SK-N-SH (cell line): ENCODE measurements at regions not wholly inside any gene's neighbourhood (a gene's known extent, or its start where the extent isn't known, plus 50 kb on each side); places are given as distances from the start of the nearest gene placed in this dataset.

Experiments
- CTCF ChIA-PET: fragments of 300-600, 350-600 bp; formaldehyde crosslinking; extraction: SDS; loops from one replicate; lab custom pipeline; 2021; lab: Yijun Ruan, JAX
- POLR2A ChIA-PET: fragments of 350-600 bp; sonication (Branson Sonifier 250); formaldehyde crosslinking; extraction: SDS; loops from one replicate; lab custom pipeline; 2020; ENCODE audit warnings: antibody characterized with exemption, inconsistent platforms; lab: Yijun Ruan, JAX
- DNase-seq: peaks from one replicate; pipeline ENCODE4 v3.0.0; 2012
- H2AFZ ChIP-seq: fragments of 200-600 bp; sonication (generic); 2 replicates; pipeline ENCODE4 v1.8.1; 2016; ENCODE audit warnings: antibody characterized with exemption, mild to moderate bottlenecking, low read depth
- H3F3A ChIP-seq: fragments of 200-600 bp; sonication (generic); replicated peaks from 2 replicates; pipeline ENCODE3; 2016; ENCODE audit warnings: antibody characterized with exemption, mild to moderate bottlenecking; ENCODE audit not compliant: insufficient read depth
- H3K27ac ChIP-seq, 2 experiments: fragments of 200-500 bp in 1 of 2; fragments of 200-600 bp in 1 of 2; sonication (Bioruptor generic) in 1 of 2; sonication (generic), shearing (Covaris generic) in 1 of 2; 2 replicates each; pipeline versions ENCODE4 v1.5.1 to v1.6.1; 2014 to 2016; ENCODE audit warnings: low read depth in 2 of 2, inconsistent platforms in 1 of 2, low read length in 1 of 2, mild to moderate bottlenecking in 1 of 2, mixed read lengths in 1 of 2
- H3K27me3 ChIP-seq: fragments of 200-600 bp; sonication (generic), shearing (Covaris generic); 2 replicates; pipeline ENCODE4 v1.6.1; 2016; ENCODE audit warnings: mixed run types; ENCODE audit not compliant: insufficient read depth
- H3K36me3 ChIP-seq, 2 experiments: fragments of 200-500 bp in 1 of 2; fragments of 200-600 bp in 1 of 2; sonication (Bioruptor generic) in 1 of 2; sonication (generic) in 1 of 2; replicated peaks in 1 of 2; 2 replicates each; pipeline versions ENCODE3 to v1.5.1; 2014 to 2016; ENCODE audit warnings: low read length in 1 of 2, mild to moderate bottlenecking in 1 of 2; ENCODE audit not compliant: insufficient read depth in 2 of 2, control insufficient read depth in 1 of 2
- H3K4me1 ChIP-seq, 2 experiments: fragments of 200-500 bp in 1 of 2; fragments of 200-600 bp in 1 of 2; sonication (Bioruptor generic) in 1 of 2; sonication (generic), shearing (Covaris generic) in 1 of 2; 2 replicates each; pipeline versions ENCODE4 v1.5.1 to v1.6.1; 2014 to 2016; ENCODE audit warnings: low read depth in 1 of 2, low read length in 1 of 2, mixed run types in 1 of 2; ENCODE audit not compliant: insufficient read depth in 2 of 2, control insufficient read depth in 1 of 2
- H3K4me2 ChIP-seq: fragments of 200-600 bp; sonication (generic), shearing (Covaris generic); 2 replicates; pipeline ENCODE4 v1.6.1; 2017; ENCODE audit warnings: mixed run types
- H3K4me3 ChIP-seq, 2 experiments: fragments of 200-500 bp in 1 of 2; fragments of 200-600 bp in 1 of 2; sonication (Bioruptor generic) in 1 of 2; sonication (generic), shearing (Covaris generic) in 1 of 2; 2 replicates each; pipeline versions ENCODE4 v1.5.1 to v1.8.1; 2014 to 2016; ENCODE audit warnings: low read depth in 2 of 2, inconsistent platforms in 1 of 2, low read length in 1 of 2, mild to moderate bottlenecking in 1 of 2, mixed read lengths in 1 of 2, moderate library complexity in 1 of 2
- H3K79me2 ChIP-seq: fragments of 200-600 bp; sonication (generic); 2 replicates; pipeline ENCODE4 v1.8.1; 2017; ENCODE audit warnings: mild to moderate bottlenecking; ENCODE audit not compliant: insufficient read depth
- H3K9ac ChIP-seq: fragments of 200-600 bp; sonication (generic); 2 replicates; pipeline ENCODE4 v1.6.1; 2017; ENCODE audit warnings: mixed run types
- H3K9me2 ChIP-seq: fragments of 200-600 bp; sonication (generic); 2 replicates; pipeline ENCODE4 v1.6.1; 2017; ENCODE audit warnings: mixed run types
- H3K9me3 ChIP-seq: fragments of 200-600 bp; sonication (generic); 2 replicates; pipeline ENCODE4 v1.6.1; 2017; ENCODE audit warnings: mixed run types, mild to moderate bottlenecking, moderate library complexity
- H4K20me1 ChIP-seq: fragments of 200-600 bp; sonication (generic); 2 replicates; pipeline ENCODE4 v1.6.1; 2017; ENCODE audit warnings: mild to moderate bottlenecking, mixed run types; ENCODE audit not compliant: insufficient read depth
- ELF1 ChIP-seq: IDR thresholded peaks from 2 replicates; pipeline ENCODE4 v1.4.0; 2012
- EP300 ChIP-seq, 2 experiments: IDR thresholded peaks; 2 replicates each; pipeline versions ENCODE4 v1.4.0 to v1.6.1; 2012; ENCODE audit warnings: borderline replicate concordance in 1 of 2, low read depth in 1 of 2, low read length in 1 of 2
- FOXM1 ChIP-seq: IDR thresholded peaks from 2 replicates; pipeline ENCODE4 v1.4.0; 2012; ENCODE audit warnings: low read depth, mild to moderate bottlenecking
- GATA2 ChIP-seq: sonication (generic); formaldehyde crosslinking; IDR thresholded peaks from 2 replicates; pipeline ENCODE4 v1.5.0; 2020; ENCODE audit warnings: mild to moderate bottlenecking, missing genetic modification reagents
- JUND ChIP-seq: IDR thresholded peaks from 2 replicates; pipeline ENCODE4 v1.4.0; 2012
- MEF2A ChIP-seq: IDR thresholded peaks from 2 replicates; pipeline ENCODE4 v1.4.0; 2012; ENCODE audit warnings: low read depth, borderline replicate concordance
- MXI1 ChIP-seq: IDR thresholded peaks from 2 replicates; pipeline ENCODE4 v1.6.1; 2012; ENCODE audit warnings: mild to moderate bottlenecking, low read depth, low read length, improper control_type of control experiment
- POLR2AphosphoS5 ChIP-seq: IDR thresholded peaks from 2 replicates; pipeline ENCODE4 v1.6.1; 2012; ENCODE audit warnings: low read depth, low read length
- RAD21 ChIP-seq: IDR thresholded peaks from 2 replicates; pipeline ENCODE4 v1.6.1; 2012; ENCODE audit warnings: mild to moderate bottlenecking, low read length
- SIN3A ChIP-seq: IDR thresholded peaks from 2 replicates; pipeline ENCODE4 v1.6.1; 2012; ENCODE audit warnings: low read depth, mild to moderate bottlenecking, low read length, moderate library complexity, borderline replicate concordance
- SMC3 ChIP-seq: IDR thresholded peaks from 2 replicates; pipeline ENCODE4 v1.6.1; 2012; ENCODE audit warnings: low read depth, low read length, improper control_type of control experiment
- TAF1 ChIP-seq: IDR thresholded peaks from 2 replicates; pipeline ENCODE4 v1.6.1; 2012; ENCODE audit warnings: low read depth, mild to moderate bottlenecking, low read length, moderate library complexity, borderline replicate concordance
- TEAD4 ChIP-seq: IDR thresholded peaks from 2 replicates; pipeline ENCODE4 v1.4.0; 2012; ENCODE audit warnings: mild to moderate bottlenecking, borderline replicate concordance; ENCODE audit not compliant: insufficient read depth
- USF1 ChIP-seq: IDR thresholded peaks from 2 replicates; pipeline ENCODE4 v1.4.0; 2012; ENCODE audit warnings: low read depth, borderline replicate concordance
- YY1 ChIP-seq: IDR thresholded peaks from 2 replicates; pipeline ENCODE4 v1.4.0; 2012; ENCODE audit warnings: low read depth, mild to moderate bottlenecking
- ZBTB33 ChIP-seq: IDR thresholded peaks from 2 replicates; pipeline ENCODE4 v1.4.0; 2012; ENCODE audit warnings: low read depth, borderline replicate concordance
- WGBS: methylation state at CpG from one replicate; pipeline ENCODE4 v1.1.6; 2017; ENCODE audit warnings: low lambda C conversion rate; 5-methylcytosine and 5-hydroxymethylcytosine counted together
- TF ChIP-seq, protein P1 (sequence below): fragments of 150-350 bp; IDR thresholded peaks from 2 replicates; pipeline ENCODE4 v1.6.1; 2016; ENCODE audit warnings: mild to moderate bottlenecking, low read depth, low read length
- TF ChIP-seq, protein P2 (sequence below): IDR thresholded peaks from 2 replicates; pipeline ENCODE4 v1.6.1; 2012; ENCODE audit warnings: mild to moderate bottlenecking, low read depth, low read length, moderate library complexity

- no peak overlapping the region for H3K27ac ChIP-seq
- H3K9me2 ChIP-seq = no peaks in the 10 kb centered on the region
- no peaks in the 10 kb centered on the region for H4K20me1 ChIP-seq
- H3K4me3 ChIP-seq = no peak overlapping the region
- no peaks in the 10 kb centered on the region for H3F3A ChIP-seq
- H3K9me3 ChIP-seq = no peaks in the 10 kb centered on the region; the same call in 1 of the 2 replicates
- DNase-seq = no peak
- TF ChIP-seq YY1 = no peak
- TF ChIP-seq, protein P1, sequence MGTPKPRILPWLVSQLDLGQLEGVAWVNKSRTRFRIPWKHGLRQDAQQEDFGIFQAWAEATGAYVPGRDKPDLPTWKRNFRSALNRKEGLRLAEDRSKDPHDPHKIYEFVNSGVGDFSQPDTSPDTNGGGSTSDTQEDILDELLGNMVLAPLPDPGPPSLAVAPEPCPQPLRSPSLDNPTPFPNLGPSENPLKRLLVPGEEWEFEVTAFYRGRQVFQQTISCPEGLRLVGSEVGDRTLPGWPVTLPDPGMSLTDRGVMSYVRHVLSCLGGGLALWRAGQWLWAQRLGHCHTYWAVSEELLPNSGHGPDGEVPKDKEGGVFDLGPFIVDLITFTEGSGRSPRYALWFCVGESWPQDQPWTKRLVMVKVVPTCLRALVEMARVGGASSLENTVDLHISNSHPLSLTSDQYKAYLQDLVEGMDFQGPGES = no peak
- TF ChIP-seq TEAD4 = no peak
- TF ChIP-seq GATA2 (CRISPR knock-in tag) = no peak
- no peak for TF ChIP-seq MXI1
- no peak for TF ChIP-seq EP300 (IDR thresholded peaks at IDR 0.05; ENCODE audit: borderline replicate concordance in 1 of 2, low read depth in 1 of 2, low read length in 1 of 2)
- no peak for TF ChIP-seq POLR2AphosphoS5
- TF ChIP-seq USF1 = no peak
- TF ChIP-seq SMC3 = no peak
- TF ChIP-seq MEF2A = no peak
- TF ChIP-seq SIN3A = no peak
- no peaks in the 10 kb centered on the region; a peak in 1 of 4 replicates for H3K4me1 ChIP-seq
- H3K79me2 ChIP-seq = no peaks in the 10 kb centered on the region
- no peak overlapping the region for H2AFZ ChIP-seq
- no peak overlapping the region for H3K9ac ChIP-seq
- no peak overlapping the region for H3K4me2 ChIP-seq
- CTCF ChIA-PET = no interaction called here
- POLR2A ChIA-PET = no interaction called here
- H3K27me3 ChIP-seq = no peaks in the 10 kb centered on the region
- H3K36me3 ChIP-seq = no peaks in the 10 kb centered on the region
Measured at GRCh38 chr10:31675726-31676125, 252.9 kb downstream of the ARHGAP12 start.

- CTCF ChIA-PET = no interaction called here
- WGBS = 65% methylated on average over 1 of the region's 1 CpG
- no peaks in the 10 kb centered on the region for H3F3A ChIP-seq
- no peaks in the 10 kb centered on the region; a peak in 1 of 4 replicates for H3K4me1 ChIP-seq
- no peak overlapping the region for H3K4me2 ChIP-seq
- no peaks in the 10 kb centered on the region for H4K20me1 ChIP-seq
- H3K27me3 ChIP-seq = no peaks in the 10 kb centered on the region
- H3K36me3 ChIP-seq = no peaks in the 10 kb centered on the region
- TF ChIP-seq ZBTB33 (no peak), FOXM1 (no peak), ELF1 (no peak), JUND (no peak), POLR2AphosphoS5 (no peak), RAD21 (no peak), TEAD4 (no peak), MEF2A (no peak), TAF1 (no peak), YY1 (no peak)
- TF ChIP-seq, protein P1 = no peak
- TF ChIP-seq, protein P2, sequence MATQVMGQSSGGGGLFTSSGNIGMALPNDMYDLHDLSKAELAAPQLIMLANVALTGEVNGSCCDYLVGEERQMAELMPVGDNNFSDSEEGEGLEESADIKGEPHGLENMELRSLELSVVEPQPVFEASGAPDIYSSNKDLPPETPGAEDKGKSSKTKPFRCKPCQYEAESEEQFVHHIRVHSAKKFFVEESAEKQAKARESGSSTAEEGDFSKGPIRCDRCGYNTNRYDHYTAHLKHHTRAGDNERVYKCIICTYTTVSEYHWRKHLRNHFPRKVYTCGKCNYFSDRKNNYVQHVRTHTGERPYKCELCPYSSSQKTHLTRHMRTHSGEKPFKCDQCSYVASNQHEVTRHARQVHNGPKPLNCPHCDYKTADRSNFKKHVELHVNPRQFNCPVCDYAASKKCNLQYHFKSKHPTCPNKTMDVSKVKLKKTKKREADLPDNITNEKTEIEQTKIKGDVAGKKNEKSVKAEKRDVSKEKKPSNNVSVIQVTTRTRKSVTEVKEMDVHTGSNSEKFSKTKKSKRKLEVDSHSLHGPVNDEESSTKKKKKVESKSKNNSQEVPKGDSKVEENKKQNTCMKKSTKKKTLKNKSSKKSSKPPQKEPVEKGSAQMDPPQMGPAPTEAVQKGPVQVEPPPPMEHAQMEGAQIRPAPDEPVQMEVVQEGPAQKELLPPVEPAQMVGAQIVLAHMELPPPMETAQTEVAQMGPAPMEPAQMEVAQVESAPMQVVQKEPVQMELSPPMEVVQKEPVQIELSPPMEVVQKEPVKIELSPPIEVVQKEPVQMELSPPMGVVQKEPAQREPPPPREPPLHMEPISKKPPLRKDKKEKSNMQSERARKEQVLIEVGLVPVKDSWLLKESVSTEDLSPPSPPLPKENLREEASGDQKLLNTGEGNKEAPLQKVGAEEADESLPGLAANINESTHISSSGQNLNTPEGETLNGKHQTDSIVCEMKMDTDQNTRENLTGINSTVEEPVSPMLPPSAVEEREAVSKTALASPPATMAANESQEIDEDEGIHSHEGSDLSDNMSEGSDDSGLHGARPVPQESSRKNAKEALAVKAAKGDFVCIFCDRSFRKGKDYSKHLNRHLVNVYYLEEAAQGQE = no peak
- no peaks in the 10 kb centered on the region for H3K79me2 ChIP-seq
- H3K27ac ChIP-seq = no peak overlapping the region
- H3K9me3 ChIP-seq = no peaks in the 10 kb centered on the region; the same call in 1 of the 2 replicates
- POLR2A ChIA-PET = no interaction called here
- DNase-seq = no peak
- H3K9me2 ChIP-seq = no peaks in the 10 kb centered on the region
- H3K4me3 ChIP-seq = no peak overlapping the region
- no peak overlapping the region for H3K9ac ChIP-seq
- no peak overlapping the region for H2AFZ ChIP-seq
Measured at GRCh38 chr10:31669357-31669756, 259.3 kb downstream of the ARHGAP12 start.
